ENCODE measurements at regions not wholly inside any gene's neighbourhood (a gene's known extent, or its start where the extent isn't known, plus 50 kb on each side); places are given as distances from the start of the nearest gene placed in this dataset.

GRCh38 chr2:145146691-145147090, 626.8 kb upstream of the ZEB2 start:
- H3K4me2 ChIP-seq (ENCODE audit: low read length): no peak overlapping the region
- H3K9me3 ChIP-seq (ENCODE audit: control insufficient read depth in 1 of 2, insufficient read depth in 1 of 2, low read depth in 1 of 2, low read length in 2 of 2): no peaks in the 10 kb centered on the region
- H3K9ac ChIP-seq (ENCODE audit: low read length): no peak overlapping the region
- no peaks in the 10 kb centered on the region for H4K20me1 ChIP-seq (ENCODE audit: insufficient read depth)
- no peak overlapping the region for H3K27ac ChIP-seq (ENCODE audit: low read depth, low read length)
- POLR2A ChIA-PET: no interaction called here
- intact Hi-C loops (cut with micrococcal nuclease): no loop called here
- TF ChIP-seq FOSL1 (IDR thresholded peaks at IDR 0.05; ENCODE audit: low read depth) (no peak), EZH2 (IDR thresholded peaks at IDR 0.05) (no peak), ZBTB33 (IDR thresholded peaks at IDR 0.05; ENCODE audit: extremely low read depth, insufficient replicate concordance, low read length) (no peak), SIN3A (IDR thresholded peaks at IDR 0.05; ENCODE audit: low read depth) (no peak), ZFX (IDR thresholded peaks at IDR 0.05) (no peak), RAD21 (IDR thresholded peaks at IDR 0.05; ENCODE audit: low read depth) (no peak), ATF3 (IDR thresholded peaks at IDR 0.05) (no peak), JUND (IDR thresholded peaks at IDR 0.05) (no peak), YY1 (IDR thresholded peaks at IDR 0.05; ENCODE audit: extremely low read depth, insufficient replicate concordance, low read depth, low read length) (no peak), CEBPB (IDR thresholded peaks at IDR 0.05; ENCODE audit: low read depth) (no peak), ELF1 (IDR thresholded peaks at IDR 0.05; ENCODE audit: borderline replicate concordance, low read depth) (no peak), MAX (IDR thresholded peaks at IDR 0.05) (no peak)
- RAD21 ChIA-PET (ENCODE audit: low non-redundant PET in 1 of 2, low total read pairs in 2 of 2, uncharacterized antibody in 2 of 2, unreplicated experiment in 2 of 2): no interaction called here
- no peaks in the 10 kb centered on the region for H3K9me2 ChIP-seq (ENCODE audit: insufficient read depth)
- ATAC-seq: no peak
- no peak overlapping the region for H2AFZ ChIP-seq (ENCODE audit: low read depth, low read length, poor library complexity, severe bottlenecking)
- no peak for DNase-seq (ENCODE audit: low read depth, low spot score)
- CTCF ChIA-PET: no interaction called here
- H3K36me3 ChIP-seq (ENCODE audit: control insufficient read depth in 1 of 2, insufficient read depth in 2 of 2, low read length in 2 of 2): no peaks in the 10 kb centered on the region
- no peaks in the 10 kb centered on the region for H3K79me2 ChIP-seq (ENCODE audit: insufficient read depth, low read length)
- no peaks in the 10 kb centered on the region for H3K27me3 ChIP-seq (ENCODE audit: insufficient read depth, low read length)
- no peaks in the 10 kb centered on the region for H3K4me1 ChIP-seq (ENCODE audit: control insufficient read depth in 1 of 2, insufficient read depth in 2 of 2, low read length in 2 of 2)
- BruUV-seq (replicated peaks): no TSS peak
- no peak overlapping the region for H3K4me3 ChIP-seq (replicated peaks in 1 of 2; ENCODE audit: low read depth in 1 of 2, low read length in 2 of 2)
